HEK293T (cell line): ENCODE measurements at regions not wholly inside any gene's neighbourhood (a gene's known extent, or its start where the extent isn't known, plus 50 kb on each side); places are given as distances from the start of the nearest gene placed in this dataset.

ENCODE experiments used
- ARNT ChIP-seq: fragments of 450-650 bp; IDR thresholded peaks from 2 replicates; pipeline ENCODE4 v1.6.1; 2017; ENCODE audit warnings: mild to moderate bottlenecking
- BHLHE40 ChIP-seq: fragments of 450-650 bp; IDR thresholded peaks from 2 replicates; pipeline ENCODE4 v1.6.1; 2016; ENCODE audit warnings: mild to moderate bottlenecking, moderate library complexity, borderline replicate concordance
- ELF4 ChIP-seq: fragments of 450-650 bp; IDR thresholded peaks from 2 replicates; pipeline ENCODE4 v1.6.1; 2017; ENCODE audit warnings: antibody characterized with exemption
- FOXA1 ChIP-seq: fragments of 450-650 bp; IDR thresholded peaks from 2 replicates; pipeline ENCODE4 v1.6.1; 2016; ENCODE audit warnings: mild to moderate bottlenecking
- FOXK2 ChIP-seq: fragments of 450-650 bp; IDR thresholded peaks from 2 replicates; pipeline ENCODE4 v1.6.1; 2016; ENCODE audit warnings: mild to moderate bottlenecking
- FOXM1 ChIP-seq: fragments of 450-650 bp; IDR thresholded peaks from 2 replicates; pipeline ENCODE4 v1.6.1; 2017; ENCODE audit warnings: mild to moderate bottlenecking, borderline replicate concordance
- HDGF ChIP-seq: fragments of 450-650 bp; IDR thresholded peaks from 2 replicates; pipeline ENCODE4 v1.6.1; 2017; ENCODE audit warnings: antibody characterized with exemption, borderline replicate concordance
- L3MBTL2 ChIP-seq: fragments of 450-650 bp; conservative IDR thresholded peaks from 2 replicates; pipeline ENCODE4 v1.6.1; 2016; ENCODE audit warnings: mild to moderate bottlenecking
- LEF1 ChIP-seq: fragments of 450-650 bp; IDR thresholded peaks from 2 replicates; pipeline ENCODE4 v1.6.1; 2017; ENCODE audit warnings: mild to moderate bottlenecking, borderline replicate concordance
- SP1 ChIP-seq: fragments of 450-650 bp; IDR thresholded peaks from 2 replicates; pipeline ENCODE4 v1.6.1; 2017
- SUZ12 ChIP-seq: fragments of 450-650 bp; IDR thresholded peaks from 2 replicates; pipeline ENCODE4 v1.6.1; 2016; ENCODE audit warnings: mild to moderate bottlenecking
- ZNF384 ChIP-seq: fragments of 450-650 bp; IDR thresholded peaks from 2 replicates; pipeline ENCODE4 v1.6.1; 2016
- TF ChIP-seq, protein P1 (sequence below): fragments of 450-650 bp; IDR thresholded peaks from 2 replicates; pipeline ENCODE4 v1.6.1; 2016

- no peak for TF ChIP-seq L3MBTL2
- no peak for TF ChIP-seq FOXA1
- no peak for TF ChIP-seq SP1
- no peak for TF ChIP-seq ARNT
- no peak for TF ChIP-seq FOXK2
- TF ChIP-seq SUZ12, result no peak
- TF ChIP-seq LEF1, result no peak
- TF ChIP-seq, protein P1, sequence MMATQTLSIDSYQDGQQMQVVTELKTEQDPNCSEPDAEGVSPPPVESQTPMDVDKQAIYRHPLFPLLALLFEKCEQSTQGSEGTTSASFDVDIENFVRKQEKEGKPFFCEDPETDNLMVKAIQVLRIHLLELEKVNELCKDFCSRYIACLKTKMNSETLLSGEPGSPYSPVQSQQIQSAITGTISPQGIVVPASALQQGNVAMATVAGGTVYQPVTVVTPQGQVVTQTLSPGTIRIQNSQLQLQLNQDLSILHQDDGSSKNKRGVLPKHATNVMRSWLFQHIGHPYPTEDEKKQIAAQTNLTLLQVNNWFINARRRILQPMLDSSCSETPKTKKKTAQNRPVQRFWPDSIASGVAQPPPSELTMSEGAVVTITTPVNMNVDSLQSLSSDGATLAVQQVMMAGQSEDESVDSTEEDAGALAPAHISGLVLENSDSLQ, result no peak
- TF ChIP-seq BHLHE40, result no peak
- no peak for TF ChIP-seq ZNF384
- TF ChIP-seq FOXM1, result no peak
- TF ChIP-seq ELF4, result no peak
- no peak for TF ChIP-seq HDGF
These were observed 253.0 kb downstream of the CDH10 start for GRCh38 chr5:24391816-24392215.
